Fibroblast of pulmonary artery (primary cell): ENCODE measurements at regions not wholly inside any gene's neighbourhood (a gene's known extent, or its start where the extent isn't known, plus 50 kb on each side); places are given as distances from the start of the nearest gene placed in this dataset.

Experiments used
- DNase-seq: peaks from one replicate; pipeline ENCODE4 v3.0.0-alpha.2; 2010; ENCODE audit warnings: low read depth
- H3K4me3 ChIP-seq: replicated peaks from 2 replicates; pipeline ENCODE4 v1.5.1; 2011; ENCODE audit warnings: low read depth, mild to moderate bottlenecking, control low read depth, low read length, moderate library complexity
- TF ChIP-seq, protein P1 (sequence below): IDR thresholded peaks from 2 replicates; pipeline ENCODE4 v1.5.1; 2011; ENCODE audit warnings: mild to moderate bottlenecking, control low read depth, low read length, inconsistent platforms; ENCODE audit errors: missing control alignments

DNA sequence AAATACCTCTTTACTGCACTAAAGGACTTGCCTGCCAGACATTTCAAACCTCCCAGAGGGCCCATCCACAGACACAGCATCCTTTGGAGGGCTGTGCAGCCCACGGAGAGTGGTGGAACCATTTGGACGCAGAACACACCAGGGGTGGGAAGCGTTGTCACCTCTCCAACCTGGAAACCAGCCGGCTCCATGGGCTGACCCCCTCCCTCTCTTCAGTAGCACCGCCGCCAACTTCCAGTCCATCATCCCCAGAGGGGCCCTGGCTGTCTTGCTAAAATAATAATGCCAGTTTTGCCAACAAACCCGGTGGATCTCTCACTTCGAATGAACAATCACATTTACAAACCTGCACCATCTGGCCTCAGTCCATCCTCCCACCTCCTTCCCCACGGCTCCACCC, 203.9 kb downstream of the FBXO15 start:
- no peak for DNase-seq
- TF ChIP-seq, protein P1, sequence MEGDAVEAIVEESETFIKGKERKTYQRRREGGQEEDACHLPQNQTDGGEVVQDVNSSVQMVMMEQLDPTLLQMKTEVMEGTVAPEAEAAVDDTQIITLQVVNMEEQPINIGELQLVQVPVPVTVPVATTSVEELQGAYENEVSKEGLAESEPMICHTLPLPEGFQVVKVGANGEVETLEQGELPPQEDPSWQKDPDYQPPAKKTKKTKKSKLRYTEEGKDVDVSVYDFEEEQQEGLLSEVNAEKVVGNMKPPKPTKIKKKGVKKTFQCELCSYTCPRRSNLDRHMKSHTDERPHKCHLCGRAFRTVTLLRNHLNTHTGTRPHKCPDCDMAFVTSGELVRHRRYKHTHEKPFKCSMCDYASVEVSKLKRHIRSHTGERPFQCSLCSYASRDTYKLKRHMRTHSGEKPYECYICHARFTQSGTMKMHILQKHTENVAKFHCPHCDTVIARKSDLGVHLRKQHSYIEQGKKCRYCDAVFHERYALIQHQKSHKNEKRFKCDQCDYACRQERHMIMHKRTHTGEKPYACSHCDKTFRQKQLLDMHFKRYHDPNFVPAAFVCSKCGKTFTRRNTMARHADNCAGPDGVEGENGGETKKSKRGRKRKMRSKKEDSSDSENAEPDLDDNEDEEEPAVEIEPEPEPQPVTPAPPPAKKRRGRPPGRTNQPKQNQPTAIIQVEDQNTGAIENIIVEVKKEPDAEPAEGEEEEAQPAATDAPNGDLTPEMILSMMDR = no peak
- no peak overlapping the region for H3K4me3 ChIP-seq

- TF ChIP-seq, protein P1 = no peak
- H3K4me3 ChIP-seq = no peak overlapping the region
- no peak for DNase-seq
Measured at GRCh38 chr18:73942956-73943355, 204.7 kb downstream of the FBXO15 start.

DNA sequence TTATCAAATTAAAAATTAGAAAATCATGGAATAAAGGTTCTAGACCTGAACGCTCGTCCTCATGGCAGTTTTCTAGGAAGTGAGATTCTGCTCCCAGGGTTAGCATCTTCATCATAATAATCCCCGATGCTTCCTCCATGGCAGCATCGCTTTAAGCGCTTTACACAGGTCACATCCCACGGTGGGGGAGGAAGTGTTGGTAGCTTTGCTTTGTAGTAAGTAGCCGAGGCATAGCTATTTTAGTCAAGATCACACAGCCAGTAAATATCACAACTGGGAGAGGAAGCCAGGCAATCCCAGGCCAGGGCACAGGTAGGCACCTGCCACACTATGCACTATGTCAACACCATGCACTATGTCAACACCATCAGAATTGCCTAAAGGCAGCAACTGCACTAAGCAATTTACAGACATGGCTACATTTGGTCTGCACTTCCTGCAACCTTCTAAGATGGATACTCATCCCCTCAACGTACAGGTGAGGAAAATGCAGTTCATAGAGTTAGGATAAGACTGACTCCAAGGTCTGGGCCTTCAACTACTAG, 205.5 kb downstream of the FBXO15 start:
- DNase-seq = no peak
- no peak overlapping the region for H3K4me3 ChIP-seq
- TF ChIP-seq, protein P1 = no peak

GRCh38 chr18:73940721-73941120, 206.9 kb downstream of the FBXO15 start:
- TF ChIP-seq, protein P1 = no peak
- no peak overlapping the region for H3K4me3 ChIP-seq
- DNase-seq = no peak

- H3K4me3 ChIP-seq = no peak overlapping the region
- TF ChIP-seq, protein P1 = no peak
- DNase-seq = no peak
Measured at GRCh38 chr18:73939391-73939790, 208.2 kb downstream of the FBXO15 start.

GRCh38 chr18:73933685-73934084, 213.9 kb downstream of the FBXO15 start:
- no peak overlapping the region for H3K4me3 ChIP-seq
- no peak for DNase-seq
- TF ChIP-seq, protein P1 = no peak

DNA sequence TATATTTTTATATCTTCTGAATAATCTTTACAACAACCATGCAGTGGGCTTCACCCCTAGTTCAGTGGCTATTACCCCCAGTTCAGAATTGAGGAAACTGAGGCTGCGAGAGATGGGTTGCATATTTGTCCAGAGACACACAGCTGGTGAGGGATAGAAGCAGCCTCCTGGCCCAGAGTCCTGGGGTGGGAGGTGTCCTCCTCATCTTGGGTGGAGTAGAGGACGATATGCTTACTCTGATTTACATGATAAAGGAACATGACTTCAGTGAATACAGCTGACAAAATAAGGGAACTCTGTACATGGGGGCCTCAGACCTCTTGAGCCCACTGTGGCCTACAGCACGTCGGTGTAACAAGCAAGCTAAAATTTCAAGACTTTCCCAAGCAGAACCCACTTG, 214.7 kb downstream of the FBXO15 start:
- TF ChIP-seq, protein P1 = no peak
- no peak overlapping the region for H3K4me3 ChIP-seq
- DNase-seq = no peak
